ENCODE measurements at regions not wholly inside any gene's neighbourhood (a gene's known extent, or its start where the extent isn't known, plus 50 kb on each side); places are given as distances from the start of the nearest gene placed in this dataset.
"Not testable (repeated sequence)": the region's sequence is repeated elsewhere in the genome, so short reads cannot be mapped to it uniquely, and the experiment has no call there.

DNA sequence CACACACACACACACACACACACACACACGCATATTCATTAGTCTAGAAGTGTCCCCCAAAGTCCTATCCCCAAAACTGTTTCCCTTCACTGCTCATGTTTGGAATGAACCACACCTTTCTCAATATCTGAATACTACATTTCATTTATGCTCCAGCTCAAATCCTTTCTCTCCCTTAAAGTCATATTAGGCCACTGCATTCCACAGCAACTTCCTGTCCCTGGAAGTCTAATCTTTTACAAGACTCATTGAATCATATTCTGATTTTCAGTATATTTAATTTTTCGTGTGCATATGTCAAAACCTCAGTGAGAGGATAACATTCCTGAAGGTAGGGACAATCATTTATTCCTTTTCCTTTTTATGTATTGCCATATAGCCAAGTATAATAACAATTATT is 155.6 kb upstream of the LMNTD1 start:
- in situ Hi-C loops (cut with HindIII; ENCODE audit: low sequenced_read_pairs): no loop called here
- DNase-seq (ENCODE audit: low spot score): no peak

DNA sequence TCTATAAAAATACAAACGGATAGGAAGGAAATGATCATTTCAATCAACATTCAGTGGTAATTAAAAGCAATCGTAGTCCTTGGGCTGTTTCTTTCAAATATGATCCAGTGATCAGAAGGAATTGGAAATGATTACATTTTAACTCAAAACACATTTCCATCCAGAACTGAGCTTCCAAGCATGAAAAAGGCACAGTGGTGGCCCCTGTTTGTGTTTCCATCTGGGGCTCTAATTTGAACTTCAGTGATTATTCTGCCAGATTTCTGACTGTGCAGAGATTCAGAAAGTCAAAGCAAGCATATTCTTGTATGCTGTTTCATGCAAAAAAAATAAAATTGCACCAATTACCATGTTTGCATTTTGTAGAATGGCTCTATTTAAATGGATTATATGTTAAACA is 157.0 kb upstream of the LMNTD1 start:
- peak; percentile 12 for DNase-seq (ENCODE audit: low spot score)
- in situ Hi-C loops (cut with HindIII; ENCODE audit: low sequenced_read_pairs): no loop called here

DNA sequence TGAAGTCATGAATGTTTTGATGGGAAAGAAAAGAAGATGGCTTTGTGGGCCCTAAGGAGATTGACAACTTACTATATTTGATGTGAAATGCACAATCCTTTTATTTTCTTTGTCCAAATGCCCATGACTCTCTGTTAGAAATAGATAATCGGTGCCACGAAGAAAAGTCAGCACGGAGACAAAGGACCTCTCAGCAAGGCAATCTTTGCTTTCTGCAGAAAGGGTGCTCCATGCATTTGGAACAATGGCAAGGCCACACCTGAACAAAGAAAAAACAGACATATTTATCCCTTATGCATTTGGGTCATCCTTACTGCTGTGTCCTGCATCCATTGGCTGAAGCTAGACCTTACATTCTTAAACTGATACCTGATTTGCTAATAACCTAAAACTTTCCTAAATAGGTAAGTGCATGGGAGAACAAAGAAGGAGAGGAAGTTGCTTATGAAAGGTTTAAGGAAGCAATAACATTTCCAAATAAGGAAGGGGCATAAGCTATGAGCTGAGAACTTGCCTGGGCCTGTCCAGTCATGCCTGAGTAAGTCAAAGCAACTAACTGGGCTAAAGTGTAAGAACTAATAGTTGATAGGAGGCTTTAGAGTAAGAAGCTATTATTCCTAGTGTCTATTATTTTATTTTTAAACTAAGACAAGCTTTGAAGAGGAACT is 158.0 kb upstream of the LMNTD1 start:
- DNase-seq (ENCODE audit: low spot score); in situ Hi-C loops (cut with HindIII; ENCODE audit: low sequenced_read_pairs): not testable (repeated sequence)

DNA sequence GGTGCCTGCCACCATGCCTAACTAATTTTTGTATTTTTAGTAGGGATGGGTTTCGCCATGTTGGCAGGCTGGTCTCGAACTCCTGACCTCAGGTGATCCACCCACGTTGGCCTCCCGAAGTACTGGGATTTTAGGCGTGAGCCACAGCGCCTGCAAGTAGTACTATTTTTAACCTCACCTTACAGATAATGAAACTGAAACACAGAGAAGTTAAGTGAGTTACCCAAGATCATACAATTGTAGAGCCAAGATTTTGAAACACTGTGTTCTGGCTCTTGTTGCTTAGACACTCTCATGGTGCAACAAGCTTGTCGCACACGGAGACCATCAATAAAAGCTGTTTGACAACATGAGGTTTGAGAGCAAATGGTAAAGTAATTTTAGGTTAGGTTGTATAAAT is 159.1 kb upstream of the LMNTD1 start:
- in situ Hi-C loops (cut with HindIII; ENCODE audit: low sequenced_read_pairs): no loop called here
- no peak for DNase-seq (ENCODE audit: low spot score)

DNA sequence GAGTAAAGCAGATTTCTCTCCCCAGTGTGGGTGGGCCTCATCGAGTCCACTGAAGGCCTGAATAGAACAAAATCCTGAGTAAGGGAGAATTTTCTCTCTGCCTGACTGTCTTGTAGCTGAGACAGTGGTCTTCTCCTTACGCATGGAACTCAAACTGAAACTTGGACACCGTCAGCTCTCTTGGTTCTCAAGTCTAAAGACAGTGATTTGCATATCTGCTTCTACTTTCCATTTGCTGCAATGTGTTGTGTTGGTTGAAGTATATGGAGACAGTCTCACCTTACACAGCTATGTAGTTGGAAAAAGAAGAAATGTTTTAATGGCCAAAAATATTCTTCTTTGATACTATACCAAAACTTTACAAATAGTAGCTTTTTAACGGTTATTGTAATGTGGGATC is 160.2 kb upstream of the LMNTD1 start:
- no peak for DNase-seq (ENCODE audit: low spot score)

DNA sequence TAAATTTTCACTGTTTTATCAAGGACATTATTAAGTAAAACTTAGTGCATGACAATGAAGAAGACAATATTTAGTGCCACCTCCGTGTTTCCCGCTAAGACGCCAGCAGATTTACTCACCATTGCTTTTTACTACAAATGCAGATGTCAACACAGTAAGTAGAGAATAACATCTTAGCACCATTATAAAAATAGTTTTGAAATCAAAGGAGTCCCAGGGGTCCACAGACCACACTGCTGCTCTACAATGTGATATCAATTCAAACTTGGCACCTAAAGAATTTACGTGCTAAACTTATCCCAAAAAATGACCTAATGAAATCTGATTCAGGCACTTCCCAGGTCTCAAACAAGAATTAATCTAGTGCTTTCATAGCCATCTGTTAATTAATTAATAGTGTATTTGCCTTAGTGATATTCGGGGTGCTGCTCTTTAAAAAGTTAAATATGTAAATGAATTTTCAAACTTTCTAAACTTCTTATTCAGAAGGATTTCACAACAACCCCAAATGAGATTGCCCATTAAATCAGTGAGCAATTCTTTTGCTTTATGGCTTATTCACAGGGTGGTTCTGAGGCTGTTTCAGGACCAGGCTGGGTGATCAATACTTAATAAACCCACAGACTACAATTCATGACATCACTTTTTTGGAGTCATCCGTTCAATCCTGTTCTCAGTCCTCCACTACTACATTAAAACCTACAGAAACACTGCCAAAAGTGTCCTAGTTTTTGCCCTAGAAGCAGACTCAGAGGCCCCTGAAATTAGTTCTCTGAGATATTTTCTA is 161.3 kb upstream of the LMNTD1 start:
- in situ Hi-C loops (cut with HindIII; ENCODE audit: low sequenced_read_pairs): no loop called here
- DNase-seq (ENCODE audit: low spot score): no peak

More for the DNA sequence above, 160.2 kb upstream of the LMNTD1 start:
- in situ Hi-C loops (cut with HindIII; ENCODE audit: low sequenced_read_pairs): no loop called here

DNA sequence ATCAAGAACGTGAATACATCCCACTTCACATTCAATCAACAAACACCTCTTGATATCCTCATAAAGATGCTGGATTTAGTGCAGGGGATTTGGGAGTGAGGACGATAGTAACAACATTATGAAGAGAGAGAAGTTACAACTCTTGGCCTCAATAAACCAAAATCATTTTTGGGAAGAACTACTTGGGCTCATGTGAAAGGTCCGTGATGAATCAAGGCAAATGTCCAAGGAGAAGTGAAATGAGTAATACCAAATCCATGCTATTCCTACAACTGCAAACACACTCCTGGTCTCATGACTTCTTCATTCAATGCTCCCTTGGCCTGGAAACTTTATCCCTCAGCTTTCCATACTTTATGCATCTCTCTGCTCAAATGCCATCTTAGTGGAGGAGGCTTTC is 162.0 kb upstream of the LMNTD1 start:
- no peak for DNase-seq (ENCODE audit: low spot score)

DNA sequence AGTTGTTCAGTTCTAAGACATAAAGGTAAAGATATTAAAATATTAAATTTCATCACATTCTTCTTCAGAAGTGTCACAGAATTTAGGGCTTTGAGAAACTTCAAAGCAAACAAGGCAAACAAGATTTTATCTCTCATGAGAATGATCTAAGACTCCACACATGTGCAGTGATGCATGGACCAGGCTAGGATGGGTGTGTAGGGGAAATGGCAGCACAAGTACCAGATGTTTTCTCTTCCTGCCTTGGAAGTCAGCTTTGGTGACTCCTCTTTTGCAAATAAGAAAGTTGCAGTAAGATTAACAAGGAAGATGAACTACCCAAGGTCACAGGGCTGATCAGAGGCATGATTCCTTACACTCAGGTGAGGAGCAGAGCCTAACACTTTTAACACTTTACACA is 163.8 kb upstream of the LMNTD1 start:
- in situ Hi-C loops (cut with HindIII; ENCODE audit: low sequenced_read_pairs): no loop called here
- DNase-seq (ENCODE audit: low spot score): no peak

More for the DNA sequence above, 162.0 kb upstream of the LMNTD1 start:
- in situ Hi-C loops (cut with HindIII; ENCODE audit: low sequenced_read_pairs): no loop called here

DNA sequence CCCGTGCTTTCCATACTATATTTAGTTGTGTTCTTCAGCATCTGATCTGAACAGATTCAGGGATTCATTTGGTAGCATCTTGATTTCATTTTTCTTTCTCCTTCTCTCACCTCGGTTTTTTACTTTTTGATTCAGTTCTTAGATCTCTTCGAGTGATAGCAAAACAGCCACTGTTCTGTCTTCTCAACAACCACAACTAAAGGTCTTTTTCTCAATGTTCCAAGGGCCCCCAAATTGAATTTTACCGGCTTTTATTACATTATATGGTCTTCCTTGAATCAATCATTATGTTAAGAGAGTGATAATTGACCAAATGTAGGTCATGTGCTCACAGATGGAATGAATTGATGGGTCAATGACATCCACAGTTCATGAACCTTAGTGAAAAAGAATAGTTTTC is 164.5 kb upstream of the LMNTD1 start:
- in situ Hi-C loops (cut with HindIII; ENCODE audit: low sequenced_read_pairs): no loop called here
- no peak for DNase-seq (ENCODE audit: low spot score)

DNA sequence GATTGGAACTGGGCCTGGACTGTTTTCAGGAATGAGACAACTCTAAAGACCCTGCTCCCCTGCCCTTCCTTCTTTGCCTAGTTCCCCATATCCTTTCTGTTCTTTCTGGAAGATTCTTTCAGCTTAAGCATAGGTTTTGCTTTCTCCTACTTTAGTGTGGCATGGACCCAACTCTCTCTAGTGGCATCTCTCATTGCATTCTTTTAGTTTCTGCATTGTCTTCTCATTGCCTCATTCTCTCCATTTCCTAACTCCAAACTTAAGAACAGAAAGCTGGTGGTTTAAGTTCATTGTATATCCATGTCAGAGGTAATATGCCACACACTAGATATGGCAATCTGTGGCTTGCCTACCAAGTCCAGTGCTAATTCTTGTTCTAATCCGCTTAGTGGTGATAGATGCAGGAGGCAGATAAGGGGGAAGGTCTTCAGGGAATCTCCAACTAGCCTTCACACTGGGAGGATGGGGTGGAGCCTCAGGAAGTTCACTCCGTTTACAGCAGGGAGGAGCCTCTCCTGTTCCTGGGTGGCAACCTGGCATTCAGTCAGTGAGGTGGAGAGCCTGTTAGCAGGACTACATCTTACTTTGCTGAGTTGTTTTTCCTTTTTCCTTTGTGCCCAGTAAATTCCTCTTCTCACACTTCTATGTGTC is 165.1 kb upstream of the LMNTD1 start:
- in situ Hi-C loops (cut with HindIII; ENCODE audit: low sequenced_read_pairs): no loop called here

DNA sequence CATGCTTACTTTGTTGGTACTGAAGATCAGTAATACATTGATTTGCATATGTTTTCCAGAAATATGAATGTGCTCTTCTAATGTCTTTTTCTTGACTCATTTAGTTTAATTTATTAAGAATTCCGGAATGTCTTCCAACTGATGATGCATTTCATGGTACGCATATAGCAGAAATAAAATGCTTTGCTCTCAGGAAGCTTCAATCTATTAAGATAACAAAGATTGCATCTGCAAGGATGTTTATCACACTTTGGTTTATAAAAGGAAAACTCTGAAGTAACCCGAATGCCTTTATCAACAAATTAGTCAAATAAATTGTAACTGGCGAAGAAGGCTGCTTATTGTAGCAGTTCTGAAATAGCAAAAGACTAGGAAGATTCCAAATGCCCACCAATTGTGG is 166.4 kb upstream of the LMNTD1 start:
- in situ Hi-C loops (cut with HindIII; ENCODE audit: low sequenced_read_pairs): no loop called here

More for the DNA sequence above, 165.1 kb upstream of the LMNTD1 start:
- no peak for DNase-seq (ENCODE audit: low spot score)

DNA sequence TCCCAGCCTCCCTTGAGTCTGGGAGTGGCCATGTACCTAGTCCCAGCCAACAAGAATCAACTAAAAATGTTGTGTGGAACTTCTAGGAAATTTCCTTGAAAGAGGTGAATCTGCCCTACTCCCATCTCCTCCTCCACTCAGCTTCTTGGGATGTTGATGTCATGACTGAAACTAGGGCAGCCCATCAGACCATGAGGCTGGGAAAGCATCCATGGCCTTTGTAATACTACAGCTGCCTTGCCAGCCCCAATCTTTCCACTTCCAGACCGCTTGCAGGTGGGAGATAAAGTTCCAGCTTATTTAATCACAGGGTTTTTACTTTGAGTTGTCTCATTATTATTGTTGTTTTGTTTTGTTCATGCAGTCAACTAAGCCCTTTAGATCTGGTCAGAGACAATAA is 170.3 kb upstream of the LMNTD1 start:
- DNase-seq (ENCODE audit: low spot score): no peak
- in situ Hi-C loops (cut with HindIII; ENCODE audit: low sequenced_read_pairs): no loop called here

More for the DNA sequence above, 166.4 kb upstream of the LMNTD1 start:
- DNase-seq (ENCODE audit: low spot score): no peak

DNA sequence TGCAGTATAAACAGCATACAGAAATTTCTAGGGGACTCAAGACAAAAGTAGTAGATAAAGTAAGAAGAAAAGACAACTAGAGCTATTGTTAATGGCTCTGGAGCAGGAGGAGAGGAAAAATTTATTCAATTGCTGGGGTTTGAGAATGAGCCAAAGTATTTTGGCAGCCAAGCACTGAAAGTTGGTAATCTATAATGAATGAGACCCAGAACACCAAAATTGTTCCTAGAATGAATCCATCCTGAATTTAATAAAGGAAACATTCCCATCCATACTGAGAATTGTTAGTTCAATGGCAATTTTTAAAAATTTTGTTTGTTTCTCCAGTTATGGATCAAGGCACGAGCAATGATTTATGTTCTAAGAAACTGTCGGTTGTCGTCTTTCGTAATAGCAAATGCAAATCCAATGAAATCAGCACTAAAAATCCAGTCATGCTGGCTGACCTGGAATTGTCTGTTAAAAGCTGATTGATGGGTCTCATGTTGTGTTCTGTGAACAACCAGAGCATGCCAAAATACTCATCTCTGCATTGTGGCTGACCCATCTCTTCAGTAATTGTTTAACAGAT is 170.9 kb upstream of the LMNTD1 start:
- in situ Hi-C loops (cut with HindIII; ENCODE audit: low sequenced_read_pairs): no loop called here

DNA sequence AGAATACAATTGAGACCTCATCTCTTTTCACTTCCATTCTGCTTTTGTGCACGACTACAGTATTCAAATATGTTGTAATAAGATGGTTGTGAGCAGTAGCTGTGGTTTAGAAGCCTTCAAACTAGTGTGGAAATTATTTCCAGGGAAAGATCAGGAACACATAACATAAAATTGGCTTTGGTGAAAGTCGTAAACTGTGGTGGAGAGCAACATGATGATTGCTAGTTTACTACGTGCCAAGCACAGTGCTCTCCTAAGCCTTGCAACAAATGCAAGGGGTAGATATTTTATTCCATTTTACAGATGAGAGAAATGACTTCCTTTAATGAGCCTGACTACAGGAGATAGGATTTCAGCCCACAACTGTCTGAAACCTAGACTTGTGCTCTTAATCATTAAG is 172.4 kb upstream of the LMNTD1 start:
- DNase-seq (ENCODE audit: low spot score): no peak
- in situ Hi-C loops (cut with HindIII; ENCODE audit: low sequenced_read_pairs): no loop called here

More for the DNA sequence above, 170.9 kb upstream of the LMNTD1 start:
- no peak for DNase-seq (ENCODE audit: low spot score)

DNA sequence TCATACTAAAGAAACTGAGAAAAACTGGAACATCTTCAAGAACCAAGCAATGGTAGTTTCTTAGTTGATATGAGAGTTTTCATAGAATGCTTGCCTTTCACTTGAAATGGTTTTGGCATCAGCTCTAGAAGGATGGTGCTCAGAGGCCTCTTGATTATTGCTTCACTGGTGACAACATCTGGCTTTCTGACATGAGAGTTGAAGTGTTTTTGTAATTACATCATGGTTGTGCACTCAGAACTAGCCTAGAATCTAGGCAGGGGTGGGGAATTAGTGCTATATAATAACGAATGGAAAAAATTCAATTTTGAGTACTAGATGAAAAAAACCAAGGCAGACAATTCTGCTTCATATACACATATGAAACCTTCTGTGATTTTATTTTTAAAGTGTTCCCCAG is 172.8 kb upstream of the LMNTD1 start:
- in situ Hi-C loops (cut with HindIII; ENCODE audit: low sequenced_read_pairs): no loop called here
- DNase-seq (ENCODE audit: low spot score): no peak

DNA sequence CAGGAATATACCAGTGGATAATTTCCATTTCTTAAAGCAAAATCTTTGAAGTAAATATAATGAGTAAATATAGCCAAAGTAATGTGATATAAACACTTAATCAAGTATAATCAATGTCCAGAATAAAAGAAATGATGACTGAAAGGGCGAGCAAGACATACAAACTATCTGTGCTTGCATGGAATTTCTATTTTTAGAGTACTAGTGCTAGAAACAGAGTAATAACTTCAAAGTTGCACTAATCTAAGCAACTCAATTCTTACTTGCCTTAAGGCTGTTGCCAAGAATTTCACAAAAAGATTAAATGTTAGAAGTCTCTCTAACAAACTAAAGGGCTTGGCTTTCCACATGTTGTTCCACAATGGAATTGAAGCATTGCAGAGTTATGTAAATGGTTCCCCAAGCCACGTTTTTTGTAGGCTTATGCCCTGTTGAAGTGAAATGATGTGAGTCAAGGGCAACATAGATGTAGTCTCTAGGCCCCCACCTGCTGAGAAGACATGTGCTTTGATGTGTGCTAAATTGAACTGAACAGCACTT is 175.0 kb upstream of the LMNTD1 start:
- in situ Hi-C loops (cut with HindIII; ENCODE audit: low sequenced_read_pairs): no loop called here
- no peak for DNase-seq (ENCODE audit: low spot score)

DNA sequence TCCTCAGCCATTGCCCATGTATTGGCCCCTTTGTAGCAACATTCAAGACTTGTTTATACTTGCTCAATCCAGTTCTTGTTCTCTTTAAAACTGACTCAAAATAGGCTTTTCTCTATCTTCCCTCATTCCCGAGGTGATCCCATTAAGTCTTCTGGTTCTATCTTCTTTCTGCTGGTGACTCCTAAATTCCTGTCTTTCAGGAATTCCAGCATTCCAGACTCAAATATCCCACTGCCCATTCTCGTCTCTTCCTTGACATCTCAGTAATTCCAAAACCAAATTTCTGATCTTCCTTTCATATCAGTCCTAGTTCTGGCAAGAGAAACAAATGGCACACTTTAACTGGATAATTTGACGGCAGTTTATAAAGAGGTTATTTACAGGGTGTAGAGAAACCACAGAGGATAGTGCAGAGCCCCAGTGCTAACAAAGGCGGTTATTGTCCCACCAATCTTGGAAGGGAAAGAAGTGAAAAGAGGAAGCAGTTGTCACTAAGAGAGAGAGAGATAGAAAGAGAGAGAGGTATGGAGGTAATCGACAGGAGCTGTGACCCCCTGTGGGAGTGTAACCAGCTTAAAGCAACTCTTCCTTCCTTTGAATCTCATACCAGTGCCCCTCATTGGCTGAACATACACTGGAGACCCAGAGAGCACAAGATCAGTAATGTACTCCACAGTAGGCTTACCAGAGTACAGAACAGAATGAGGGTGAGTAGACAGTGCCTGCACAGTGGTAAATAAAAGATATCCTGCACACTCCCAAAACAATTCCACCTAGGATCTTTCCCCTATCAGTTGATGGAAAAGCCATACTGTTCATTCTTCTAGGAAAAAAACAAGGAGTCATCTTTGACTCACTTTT is 177.6 kb upstream of the LMNTD1 start:
- in situ Hi-C loops (cut with HindIII; ENCODE audit: low sequenced_read_pairs): no loop called here
- no peak for DNase-seq (ENCODE audit: low spot score)

DNA sequence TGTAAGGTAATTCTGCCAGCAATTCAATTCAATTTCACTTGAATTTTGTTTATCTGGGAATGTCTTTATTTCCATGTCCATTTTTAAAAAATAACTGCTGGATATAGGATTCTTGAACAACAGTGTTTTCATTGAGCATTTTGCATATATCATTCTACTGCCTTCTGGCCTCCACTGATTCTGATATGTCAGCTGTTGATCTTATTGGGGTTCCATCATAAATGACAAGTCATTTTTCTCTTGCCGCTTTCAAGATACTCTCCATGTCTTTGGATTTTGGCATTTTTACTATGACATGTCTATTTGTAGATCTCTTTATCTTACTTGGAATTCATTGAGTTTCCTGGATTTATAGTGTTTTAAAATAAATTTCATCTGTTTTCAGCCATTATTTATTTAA is 180.5 kb upstream of the LMNTD1 start:
- no peak for DNase-seq (ENCODE audit: low spot score)
- in situ Hi-C loops (cut with HindIII; ENCODE audit: low sequenced_read_pairs): no loop called here

Data from G401 (cell line).